ENCODE measurements at regions not wholly inside any gene's neighbourhood (a gene's known extent, or its start where the extent isn't known, plus 50 kb on each side); places are given as distances from the start of the nearest gene placed in this dataset.
"Not testable (repeated sequence)": the region's sequence is repeated elsewhere in the genome, so short reads cannot be mapped to it uniquely, and the experiment has no call there.

DNA sequence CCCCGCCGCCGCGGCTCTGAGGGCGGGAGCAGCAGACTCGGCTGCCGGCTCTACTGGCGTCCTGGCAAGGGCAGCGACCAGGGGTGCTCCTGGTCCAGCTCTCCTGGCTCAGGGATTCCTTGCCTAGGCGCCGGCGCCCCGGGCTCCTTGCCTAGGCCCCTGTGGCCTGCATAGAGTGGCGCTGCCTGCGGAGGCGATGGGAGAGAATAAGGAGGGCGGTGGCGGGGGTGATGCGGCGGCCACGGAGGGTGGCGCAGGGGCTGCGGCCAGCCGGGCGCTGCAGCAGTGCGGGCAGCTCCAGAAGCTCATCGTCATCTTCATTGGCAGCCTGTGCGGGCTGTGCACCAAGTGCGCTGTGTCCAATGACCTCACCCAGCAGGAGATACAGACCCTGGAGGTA is 136.6 kb upstream of the TP53TG3D start:
- not testable (repeated sequence) for DNase-seq

DNA sequence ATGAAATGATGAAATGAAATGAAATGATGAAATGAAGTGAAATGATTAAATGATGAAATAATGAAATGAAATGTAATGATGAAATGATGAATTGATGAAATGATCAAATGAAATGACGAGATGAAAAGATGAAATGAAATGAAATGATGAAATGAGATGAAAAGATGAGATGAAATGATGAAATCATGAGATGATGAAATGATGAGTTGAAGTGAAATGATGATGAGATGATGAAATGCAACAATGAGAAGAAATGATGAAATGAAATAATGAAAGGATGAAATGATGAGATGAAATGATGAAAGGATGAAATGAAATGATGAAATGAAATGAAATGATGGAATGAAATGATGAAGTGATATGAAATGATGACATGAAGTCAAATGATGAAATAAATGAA is 132.7 kb upstream of the TP53TG3D start:
- not testable (repeated sequence) for DNase-seq

DNA sequence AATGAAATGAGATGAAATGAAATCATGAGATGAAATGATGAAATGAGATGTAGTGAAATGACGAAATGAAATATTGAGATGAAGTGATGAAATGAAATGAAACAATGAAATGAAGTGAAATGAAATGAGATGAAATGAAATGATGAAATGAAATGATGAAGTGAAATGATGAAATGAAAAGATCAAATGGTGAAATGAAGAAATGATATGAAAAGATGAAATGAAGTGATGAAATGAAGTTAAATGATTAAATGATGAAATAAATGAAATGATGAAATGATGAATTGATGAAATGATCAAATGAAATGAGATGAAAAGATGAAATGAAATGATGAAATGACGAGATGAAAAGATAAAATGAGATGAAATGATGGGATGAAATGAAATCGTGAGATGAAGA is 132.3 kb upstream of the TP53TG3D start:
- not testable (repeated sequence) for DNase-seq

DNA sequence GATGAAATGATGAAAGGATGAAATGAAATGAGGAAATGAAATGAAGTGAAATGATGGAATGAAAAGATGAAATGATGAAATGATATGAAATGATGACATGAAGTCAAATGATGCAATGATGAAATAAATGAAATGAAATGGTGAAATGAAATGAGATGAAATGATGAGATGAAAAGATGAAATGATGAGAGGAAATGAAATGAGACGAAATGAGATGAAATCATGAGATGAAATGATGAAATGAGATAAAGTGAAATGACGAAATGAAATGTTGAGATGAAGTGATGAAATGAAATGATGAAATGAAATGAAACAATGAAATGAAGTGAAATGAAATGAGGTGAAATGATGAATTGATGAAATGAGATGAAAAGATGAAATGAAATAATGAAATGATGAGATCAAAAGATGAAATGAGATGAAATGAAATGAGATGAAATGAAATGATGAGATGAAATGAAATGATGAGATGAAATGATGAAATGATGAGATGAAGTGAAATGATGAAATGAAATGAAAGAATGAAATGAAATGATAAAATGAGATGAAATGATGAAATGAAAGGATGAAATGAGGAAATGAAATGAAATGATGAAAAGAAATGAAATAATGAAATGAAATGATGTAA is 131.7 kb upstream of the TP53TG3D start:
- DNase-seq, result not testable (repeated sequence)

DNA sequence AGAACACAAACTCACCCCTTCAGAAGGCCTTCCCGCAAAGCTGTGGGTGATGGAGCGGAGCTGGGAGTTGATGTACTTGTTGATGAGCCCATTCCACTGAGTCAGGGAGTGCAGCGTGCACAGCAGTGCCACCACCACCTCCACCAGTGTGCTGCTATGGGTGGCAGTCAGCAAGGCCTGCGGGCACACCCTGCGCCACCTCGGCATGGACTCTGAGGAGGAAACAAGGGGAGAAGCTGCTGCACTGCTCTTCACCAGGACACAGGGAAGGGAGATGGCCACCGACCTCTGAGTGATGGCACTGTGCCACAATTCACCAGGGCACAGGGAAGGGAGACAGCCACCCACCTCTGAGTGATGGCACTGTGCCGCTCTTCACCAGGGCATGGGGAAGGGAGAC is 100.7 kb upstream of the TP53TG3D start:
- not testable (repeated sequence) for DNase-seq

DNA sequence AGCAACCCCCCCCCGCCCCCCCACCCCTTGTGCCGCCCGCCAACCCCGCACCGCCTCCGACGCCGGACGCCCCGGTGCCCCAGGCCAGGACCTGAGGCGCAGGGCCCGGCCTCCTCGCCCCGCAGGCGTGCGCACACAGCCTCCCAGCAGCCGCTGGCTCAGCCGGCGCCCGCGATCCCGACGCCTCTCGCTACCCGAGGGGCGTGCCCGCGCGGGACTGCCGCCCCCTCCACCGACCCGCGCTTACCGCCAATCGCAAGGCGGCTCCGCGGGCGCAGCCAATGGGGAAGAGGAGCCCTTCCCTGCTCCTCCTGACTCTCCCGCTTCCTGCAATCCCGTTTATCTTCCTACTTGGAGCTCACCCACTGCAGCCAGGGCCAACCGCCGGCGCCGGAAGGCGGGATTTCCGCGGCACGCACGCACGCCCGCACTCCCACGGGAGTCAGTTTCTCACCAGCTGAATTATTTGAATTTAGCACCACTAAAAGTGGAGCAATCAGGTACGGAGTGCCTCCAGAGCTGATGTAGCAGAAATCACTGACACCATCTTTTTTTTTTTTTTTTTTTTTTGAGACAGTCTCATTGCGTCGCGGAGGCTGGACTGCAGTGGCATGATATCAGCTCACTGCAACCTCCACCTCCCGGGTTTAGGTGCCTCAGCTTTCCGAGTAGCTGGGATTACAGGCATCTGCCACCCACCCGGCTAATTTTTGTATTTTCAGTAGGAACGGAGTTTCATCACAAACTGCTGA is 65.0 kb upstream of the TP53TG3D start:
- not testable (repeated sequence) for DNase-seq

DNA sequence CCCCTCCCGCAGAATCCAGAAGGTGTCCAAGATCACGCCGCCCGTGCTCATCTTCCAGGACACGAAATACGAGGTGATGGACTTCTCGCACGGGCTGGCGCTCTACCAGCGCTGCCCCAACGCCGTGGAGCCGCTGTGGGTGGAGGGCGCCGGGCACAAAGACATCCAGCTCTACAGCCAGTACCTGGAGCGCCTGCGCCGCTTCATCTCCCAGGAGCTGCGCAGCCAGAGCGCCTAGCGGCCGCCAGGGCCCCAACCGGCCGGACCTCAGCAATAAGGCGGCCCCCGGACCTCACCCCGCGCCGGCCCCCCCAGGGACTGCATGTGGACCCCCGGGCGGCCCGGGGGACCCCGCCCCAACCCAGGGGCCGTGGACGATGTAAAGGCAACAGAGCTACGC is 50.5 kb upstream of the TP53TG3D start:
- DNase-seq, result not testable (repeated sequence)
